IgD-negative memory B cell (primary cell): ENCODE measurements at regions not wholly inside any gene's neighbourhood (a gene's known extent, or its start where the extent isn't known, plus 50 kb on each side); places are given as distances from the start of the nearest gene placed in this dataset.
A peak's percentile ranks its signal among the peaks of the same experiment; 100 is the strongest.

Source experiments
- H3K27ac Mint-ChIP-seq, 3 donors: one replicate each; pipeline ENCODE4 v1.8.0; 2020 to 2022; ENCODE audit warnings: mild to moderate bottlenecking in 3 of 3, mixed read lengths in 3 of 3, moderate library complexity in 1 of 3
- H3K27me3 Mint-ChIP-seq: one replicate; pipeline ENCODE4 v1.8.0; 2021; ENCODE audit warnings: mixed read lengths
- H3K36me3 Mint-ChIP-seq: one replicate; pipeline ENCODE4 v1.8.0; 2020; ENCODE audit warnings: mild to moderate bottlenecking, mixed read lengths
- H3K4me1 Mint-ChIP-seq, 3 donors: one replicate each; pipeline ENCODE4 v1.8.0; 2020 to 2022; ENCODE audit warnings: mixed read lengths in 3 of 3, mild to moderate bottlenecking in 1 of 3
- H3K4me3 Mint-ChIP-seq, 4 donors: one replicate each; pipeline ENCODE4 v1.8.0; 2020 to 2022; ENCODE audit warnings: mild to moderate bottlenecking in 4 of 4, mixed read lengths in 4 of 4, moderate library complexity in 3 of 4
- H3K9me3 Mint-ChIP-seq, 3 donors: one replicate each; pipeline ENCODE4 v1.8.0; 2020 to 2021; ENCODE audit warnings: mixed read lengths in 3 of 3, mild to moderate bottlenecking in 1 of 3

GRCh38 chr2:226057365-226057764 lies 657.9 kb downstream of the NYAP2 start:
- Mint-ChIP-seq H3K9me3 (no peaks in the 10 kb centered on the region), H3K36me3 (no peaks in the 10 kb centered on the region), H3K27me3 (no peaks in the 10 kb centered on the region), H3K4me1 (no peaks in the 10 kb centered on the region), H3K27ac (peak overlapping the region in 1 of 3 donors; percentile 12), H3K4me3 (no peak overlapping the region)

DNA sequence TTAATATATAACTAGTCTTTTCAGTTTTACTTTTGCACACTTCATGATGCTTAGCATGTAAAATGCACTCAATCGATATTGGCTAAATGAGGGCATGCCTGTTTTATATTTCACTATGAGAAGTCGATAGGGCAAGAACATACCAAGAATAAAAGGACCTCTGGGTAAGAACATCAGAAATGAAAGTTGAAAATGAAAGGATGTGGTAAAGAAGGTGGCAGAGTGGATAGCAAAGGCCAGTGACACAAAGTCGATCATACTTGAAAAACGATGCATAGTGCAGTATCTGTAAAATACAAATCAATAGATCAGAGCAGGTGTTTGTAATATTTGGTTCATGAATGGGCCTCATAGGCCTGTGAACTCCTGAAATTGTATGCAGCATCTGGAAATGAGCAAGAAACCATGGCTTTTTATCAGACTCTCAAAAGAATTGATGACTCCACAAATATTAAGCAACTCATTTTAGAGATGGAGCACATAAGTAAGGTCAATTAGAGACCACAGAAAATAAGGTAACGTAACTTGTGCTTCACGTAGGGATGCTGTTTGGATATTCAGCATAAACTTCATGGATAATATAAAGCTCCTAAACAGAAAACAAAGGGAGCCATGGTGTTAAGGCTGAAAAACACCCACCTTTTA lies 653.4 kb downstream of the NYAP2 start:
- H3K9me3 Mint-ChIP-seq, result no peaks in the 10 kb centered on the region
- H3K27ac Mint-ChIP-seq, result no peak overlapping the region
- no peak overlapping the region for H3K4me3 Mint-ChIP-seq
- no peaks in the 10 kb centered on the region for H3K27me3 Mint-ChIP-seq
- no peaks in the 10 kb centered on the region for H3K4me1 Mint-ChIP-seq
- H3K36me3 Mint-ChIP-seq, result no peaks in the 10 kb centered on the region

DNA sequence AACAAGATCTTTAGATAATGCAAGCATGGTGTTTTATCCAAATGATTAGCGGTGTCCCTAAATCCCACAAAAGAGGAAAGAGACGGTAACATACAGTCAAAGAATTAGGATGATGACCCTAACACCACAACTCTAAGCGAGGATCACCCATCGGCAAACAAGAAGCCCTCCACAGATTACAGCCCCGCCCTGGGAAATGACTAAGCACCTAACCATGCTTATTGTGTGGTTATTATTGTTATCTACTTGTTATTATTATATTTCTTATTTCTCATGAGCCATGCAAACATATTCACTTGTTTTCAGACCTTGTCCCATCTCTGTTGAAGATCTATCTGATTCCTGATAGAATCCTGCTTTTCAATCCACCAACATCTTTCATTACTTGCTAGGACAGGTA lies 651.3 kb downstream of the NYAP2 start:
- no peaks in the 10 kb centered on the region for H3K36me3 Mint-ChIP-seq

GRCh38 chr2:226048611-226049010 lies 649.1 kb downstream of the NYAP2 start:
- Mint-ChIP-seq H3K27ac (no peak overlapping the region), H3K27me3 (peaks cover 1% of the 10 kb centered on the region), H3K4me3 (no peak overlapping the region), H3K4me1 (no peaks in the 10 kb centered on the region), H3K9me3 (no peaks in the 10 kb centered on the region), H3K36me3 (no peaks in the 10 kb centered on the region)

More for the DNA sequence above, 651.3 kb downstream of the NYAP2 start:
- H3K9me3 Mint-ChIP-seq, result no peaks in the 10 kb centered on the region
- no peak overlapping the region for H3K4me3 Mint-ChIP-seq
- H3K27ac Mint-ChIP-seq, result no peak overlapping the region
- no peaks in the 10 kb centered on the region for H3K4me1 Mint-ChIP-seq
- H3K27me3 Mint-ChIP-seq, result peaks cover 1% of the 10 kb centered on the region

DNA sequence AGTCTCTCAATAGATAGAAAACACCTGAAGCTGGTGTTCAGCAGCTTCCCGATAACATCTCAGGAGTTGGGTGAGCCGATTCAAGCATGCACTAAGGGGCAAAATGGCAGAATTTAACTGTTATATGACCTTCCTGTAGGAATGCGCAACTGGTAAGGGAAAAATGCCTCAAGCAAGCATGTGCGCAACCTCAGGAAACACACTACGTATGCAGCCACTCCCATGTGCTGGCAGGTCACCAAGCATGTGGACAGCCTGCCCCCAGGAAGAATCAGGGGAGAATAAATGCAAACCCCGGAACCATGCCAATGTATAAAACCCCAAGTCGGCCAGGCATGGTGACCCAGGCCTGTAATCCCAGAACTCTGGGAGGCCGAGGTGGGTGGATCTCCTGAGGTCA lies 645.6 kb downstream of the NYAP2 start:
- no peak overlapping the region for H3K27ac Mint-ChIP-seq
- peaks cover 1% of the 10 kb centered on the region for H3K27me3 Mint-ChIP-seq
- no peaks in the 10 kb centered on the region for H3K36me3 Mint-ChIP-seq
- no peaks in the 10 kb centered on the region for H3K4me1 Mint-ChIP-seq
- H3K4me3 Mint-ChIP-seq, result no peak overlapping the region
- no peaks in the 10 kb centered on the region for H3K9me3 Mint-ChIP-seq

DNA sequence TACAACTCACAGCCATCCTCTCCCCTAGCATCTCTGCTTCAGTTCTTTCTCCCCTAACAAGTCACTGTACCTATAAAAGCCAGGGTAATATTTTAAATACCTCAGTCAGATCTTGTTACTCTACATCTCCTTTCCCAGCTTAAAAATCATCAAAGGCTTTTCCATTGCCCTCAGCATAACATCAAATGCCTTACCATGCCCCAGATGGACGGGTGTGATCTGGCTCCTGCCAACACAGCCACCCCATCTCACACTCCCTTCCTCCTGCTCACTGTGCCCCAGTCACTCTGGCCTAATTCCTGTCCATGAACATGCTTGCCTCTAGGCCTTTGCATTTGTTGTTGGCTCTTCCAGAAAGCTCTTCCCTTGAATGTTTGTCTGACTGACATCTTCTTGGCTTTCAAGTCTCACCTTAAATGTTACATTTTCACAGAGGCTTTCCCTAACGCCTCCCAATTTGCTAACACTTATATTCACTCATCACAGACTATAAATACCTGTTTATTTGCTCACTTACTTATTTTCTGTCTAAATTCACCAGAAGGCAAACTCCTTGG lies 640.9 kb downstream of the NYAP2 start:
- Mint-ChIP-seq H3K4me1 (no peaks in the 10 kb centered on the region), H3K27me3 (peaks cover 4% of the 10 kb centered on the region), H3K36me3 (no peaks in the 10 kb centered on the region), H3K27ac (no peak overlapping the region), H3K4me3 (no peak overlapping the region), H3K9me3 (peaks cover 0 to 3% (median 0%) of the 10 kb centered on the region in 3 donors)

DNA sequence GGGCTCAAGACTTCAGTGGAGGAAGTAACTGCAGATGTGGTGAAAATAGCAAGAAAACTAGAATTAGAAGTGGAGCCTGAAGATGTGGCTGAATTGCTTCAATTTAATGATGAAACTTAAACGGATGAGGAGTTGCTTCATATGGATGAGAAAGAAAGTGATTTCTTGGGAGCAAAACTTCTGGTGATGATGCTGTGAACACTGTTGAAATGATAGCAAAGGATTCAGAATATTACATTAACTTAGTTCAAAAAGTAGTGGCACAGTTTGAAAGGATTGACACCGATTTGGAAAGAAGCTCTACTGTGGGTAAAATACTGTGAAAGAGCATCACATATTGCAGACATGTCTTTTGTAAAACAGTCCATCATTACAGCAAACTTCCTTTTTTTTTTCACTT lies 638.0 kb downstream of the NYAP2 start:
- Mint-ChIP-seq H3K9me3 (peaks cover 0 to 3% (median 0%) of the 10 kb centered on the region in 3 donors), H3K27me3 (peaks cover 5% of the 10 kb centered on the region), H3K36me3 (no peaks in the 10 kb centered on the region), H3K4me1 (no peaks in the 10 kb centered on the region), H3K27ac (no peak overlapping the region), H3K4me3 (no peak overlapping the region)

DNA sequence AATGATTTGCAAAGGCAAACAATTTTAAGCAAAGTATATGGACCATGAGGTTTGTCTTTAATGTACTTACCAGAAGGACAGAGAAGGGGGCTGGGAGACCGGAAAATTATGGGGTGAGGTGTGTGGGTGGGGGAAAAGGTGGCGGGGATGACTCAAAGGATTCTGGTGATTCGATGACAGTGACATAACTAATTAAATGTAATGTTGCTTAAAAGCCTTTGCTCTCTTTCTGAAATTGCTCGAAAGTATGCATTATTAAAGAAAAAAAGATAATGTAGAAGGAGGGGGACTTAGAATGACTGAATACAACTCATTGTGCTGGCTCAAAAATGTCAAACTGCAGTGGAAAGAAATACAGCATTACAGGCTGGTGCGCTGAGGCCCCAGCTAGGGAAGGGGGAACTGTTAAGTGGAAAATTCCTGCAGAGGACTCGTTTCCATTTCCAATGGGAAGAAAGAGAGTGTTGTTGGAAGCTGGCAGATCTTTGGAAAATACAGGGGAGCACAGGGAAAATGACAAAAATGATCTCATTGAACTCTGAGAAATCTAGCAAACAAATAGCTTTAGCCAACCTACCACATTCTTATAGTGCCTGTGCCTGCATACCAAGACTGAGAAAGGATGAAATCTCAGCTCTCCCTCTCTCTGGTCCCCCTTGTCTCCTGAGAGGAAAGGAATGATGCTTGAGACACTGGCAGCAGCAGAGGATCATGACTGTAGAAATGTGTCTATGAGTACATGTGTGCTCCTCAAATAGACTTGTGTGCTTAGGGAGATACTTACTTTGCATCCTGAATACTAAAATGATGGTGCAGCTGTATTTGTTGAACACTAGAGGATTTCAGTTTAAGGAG lies 632.4 kb downstream of the NYAP2 start:
- H3K36me3 Mint-ChIP-seq, result no peaks in the 10 kb centered on the region
- peaks cover 0 to 13% (median 6%) of the 10 kb centered on the region in 3 donors for H3K4me1 Mint-ChIP-seq
- peak overlapping the region in 2 of 4 donors; percentile 70 to 89 for H3K4me3 Mint-ChIP-seq
- H3K9me3 Mint-ChIP-seq, result no peaks in the 10 kb centered on the region
- H3K27me3 Mint-ChIP-seq, result peaks cover 15% of the 10 kb centered on the region
- no peak overlapping the region for H3K27ac Mint-ChIP-seq

DNA sequence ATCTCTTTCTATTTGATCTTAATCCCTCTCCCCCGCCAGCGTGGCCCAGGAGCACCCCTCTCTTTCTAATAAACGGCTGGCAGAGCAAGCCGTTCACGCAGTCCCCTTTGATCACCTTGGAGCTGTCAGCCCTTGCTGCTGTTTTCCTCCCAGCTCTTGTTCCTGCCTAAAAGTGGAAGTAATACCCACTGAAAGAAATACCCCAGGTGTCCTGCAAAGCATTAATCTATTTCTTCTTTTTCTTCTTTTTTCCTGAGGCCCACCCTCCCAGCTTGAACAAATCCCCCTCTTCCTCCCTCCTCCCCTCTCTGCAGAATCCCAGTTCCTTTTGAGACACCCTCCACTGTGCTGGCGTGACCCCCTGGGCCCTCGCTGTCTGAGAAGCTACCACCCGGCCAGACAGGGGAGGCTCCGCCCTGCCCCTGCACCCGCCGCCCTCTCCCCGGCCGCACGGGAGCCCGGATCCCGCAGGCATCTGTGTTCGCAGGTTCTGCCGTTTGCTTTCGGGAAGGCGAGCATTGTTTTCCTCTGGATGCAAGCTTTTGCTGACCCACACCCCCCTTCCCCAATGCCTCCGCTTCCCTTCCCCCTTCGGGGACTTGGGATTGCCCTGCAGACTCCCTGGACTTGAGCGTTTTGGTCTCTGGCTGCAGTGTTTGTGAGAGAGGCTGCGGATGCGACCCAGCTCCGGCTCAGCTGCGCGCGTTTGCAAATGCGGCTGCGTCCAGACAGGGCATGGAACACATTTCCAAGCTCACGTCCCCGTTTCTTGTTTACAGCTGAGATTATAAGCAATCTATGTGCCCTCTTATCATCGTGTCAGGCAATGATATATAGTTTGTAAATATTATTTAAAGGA lies 631.5 kb downstream of the NYAP2 start:
- peaks cover 15% of the 10 kb centered on the region for H3K27me3 Mint-ChIP-seq
- peaks cover 2% of the 10 kb centered on the region for H3K36me3 Mint-ChIP-seq
- H3K4me1 Mint-ChIP-seq, result peaks cover 0 to 13% (median 6%) of the 10 kb centered on the region in 3 donors
- H3K9me3 Mint-ChIP-seq, result no peaks in the 10 kb centered on the region
- no peak overlapping the region for H3K27ac Mint-ChIP-seq
- H3K4me3 Mint-ChIP-seq, result peak overlapping the region; percentile 70 to 92 (median 82)

GRCh38 chr2:226030369-226030768 lies 630.9 kb downstream of the NYAP2 start:
- peak overlapping the region in 3 of 4 donors; percentile 70 to 92 (median 89) for H3K4me3 Mint-ChIP-seq
- H3K9me3 Mint-ChIP-seq, result no peaks in the 10 kb centered on the region
- H3K36me3 Mint-ChIP-seq, result peaks cover 2% of the 10 kb centered on the region
- no peak overlapping the region for H3K27ac Mint-ChIP-seq
- H3K27me3 Mint-ChIP-seq, result peaks cover 15% of the 10 kb centered on the region
- H3K4me1 Mint-ChIP-seq, result peaks cover 0 to 13% (median 6%) of the 10 kb centered on the region in 3 donors

- H3K4me1 Mint-ChIP-seq, result no peaks in the 10 kb centered on the region
- H3K4me3 Mint-ChIP-seq, result no peak overlapping the region
- H3K27ac Mint-ChIP-seq, result no peak overlapping the region
- H3K36me3 Mint-ChIP-seq, result peaks cover 2% of the 10 kb centered on the region
- H3K9me3 Mint-ChIP-seq, result peaks cover 0 to 5% (median 0%) of the 10 kb centered on the region in 3 donors
- no peaks in the 10 kb centered on the region for H3K27me3 Mint-ChIP-seq
Measured at GRCh38 chr2:226023946-226024345, 624.4 kb downstream of the NYAP2 start.

- Mint-ChIP-seq H3K4me3 (no peak overlapping the region), H3K36me3 (peaks cover 2% of the 10 kb centered on the region), H3K27me3 (no peaks in the 10 kb centered on the region), H3K4me1 (no peaks in the 10 kb centered on the region), H3K9me3 (peaks cover 0 to 6% (median 0%) of the 10 kb centered on the region in 3 donors), H3K27ac (no peak overlapping the region)
Measured at GRCh38 chr2:226023383-226023782, 623.9 kb downstream of the NYAP2 start.

DNA sequence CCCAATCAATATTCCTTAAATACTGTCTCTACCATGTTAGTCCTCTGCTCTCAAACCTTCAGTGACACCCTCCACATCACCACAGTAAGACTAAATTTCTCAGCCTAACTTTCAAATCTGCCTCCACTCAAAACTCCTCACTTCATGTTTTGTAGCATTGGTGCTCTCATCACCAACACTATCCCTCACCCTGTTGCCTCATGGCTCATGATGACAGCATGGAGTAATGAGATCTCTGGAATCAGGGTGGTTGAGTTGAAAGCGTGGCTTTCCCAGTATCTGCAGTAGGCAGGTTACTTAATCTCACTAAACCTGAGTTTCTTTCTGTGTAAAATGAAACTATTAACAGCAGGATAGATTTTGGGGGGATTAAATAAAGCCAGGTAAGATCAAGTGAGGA lies 621.4 kb downstream of the NYAP2 start:
- H3K27me3 Mint-ChIP-seq, result no peaks in the 10 kb centered on the region
- no peaks in the 10 kb centered on the region for H3K36me3 Mint-ChIP-seq
- H3K27ac Mint-ChIP-seq, result no peak overlapping the region
- no peak overlapping the region for H3K4me3 Mint-ChIP-seq
- no peaks in the 10 kb centered on the region for H3K4me1 Mint-ChIP-seq
- H3K9me3 Mint-ChIP-seq, result peaks cover 0 to 6% (median 2%) of the 10 kb centered on the region in 3 donors

DNA sequence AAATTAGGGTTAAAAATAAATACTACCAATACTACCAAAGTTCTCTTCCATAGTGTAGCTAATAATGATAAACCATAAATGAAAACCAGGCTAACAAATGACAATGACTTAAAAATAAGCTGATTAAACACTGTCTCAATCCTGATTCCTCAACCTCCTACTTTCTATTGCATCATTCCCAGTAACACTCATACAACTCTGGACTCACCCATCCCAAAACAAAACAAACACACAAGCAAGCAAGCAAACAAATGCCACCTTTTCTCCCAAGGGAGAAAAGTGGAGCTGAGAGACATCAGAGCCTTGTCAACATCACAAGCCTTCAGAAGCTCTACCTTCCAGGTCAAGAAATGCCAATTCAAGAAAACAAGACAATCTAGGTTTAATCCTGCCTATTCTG lies 620.7 kb downstream of the NYAP2 start:
- Mint-ChIP-seq H3K9me3 (peaks cover 0 to 6% (median 2%) of the 10 kb centered on the region in 3 donors), H3K27ac (no peak overlapping the region), H3K4me3 (no peak overlapping the region), H3K27me3 (no peaks in the 10 kb centered on the region), H3K36me3 (no peaks in the 10 kb centered on the region), H3K4me1 (no peaks in the 10 kb centered on the region)

- H3K4me1 Mint-ChIP-seq, result no peaks in the 10 kb centered on the region
- H3K27me3 Mint-ChIP-seq, result no peaks in the 10 kb centered on the region
- peaks cover 0 to 5% (median 2%) of the 10 kb centered on the region in 3 donors for H3K9me3 Mint-ChIP-seq
- no peak overlapping the region for H3K27ac Mint-ChIP-seq
- H3K36me3 Mint-ChIP-seq, result no peaks in the 10 kb centered on the region
- no peak overlapping the region for H3K4me3 Mint-ChIP-seq
Measured at GRCh38 chr2:226018641-226019040, 619.1 kb downstream of the NYAP2 start.
